HepG2 (cell line): ENCODE measurements at regions not wholly inside any gene's neighbourhood (a gene's known extent, or its start where the extent isn't known, plus 50 kb on each side); places are given as distances from the start of the nearest gene placed in this dataset.

ENCODE experiments used
- IRX3 ChIP-seq: sonication (generic); formaldehyde crosslinking; IDR thresholded peaks from 2 replicates; pipeline ENCODE4 v1.8.1; 2023; ENCODE audit warnings: mild to moderate bottlenecking, low read depth, missing genetic modification reagents, borderline replicate concordance
- JUNB ChIP-seq: sonication (generic); formaldehyde crosslinking; IDR thresholded peaks from 2 replicates; pipeline ENCODE4 v1.8.0; 2022; ENCODE audit warnings: missing genetic modification reagents, mild to moderate bottlenecking, borderline replicate concordance
- POLR2AphosphoS5 ChIP-seq: IDR thresholded peaks from 2 replicates; pipeline ENCODE4 v1.6.1; 2012; ENCODE audit warnings: low read depth, low read length
- SMARCC2 ChIP-seq: fragments of 450-650 bp; IDR thresholded peaks from 2 replicates; pipeline ENCODE4 v1.6.1; 2017; ENCODE audit warnings: antibody characterized with exemption, mild to moderate bottlenecking
- TRIM24 ChIP-seq: sonication (generic); formaldehyde crosslinking; IDR thresholded peaks from 2 replicates; pipeline ENCODE4 v1.8.0; 2022; ENCODE audit warnings: mild to moderate bottlenecking, missing genetic modification reagents
- ZNF777 ChIP-seq: sonication (generic); formaldehyde crosslinking; IDR thresholded peaks from 2 replicates; pipeline ENCODE4 v1.4.0; 2020; ENCODE audit warnings: missing genetic modification reagents
- TF ChIP-seq, protein P1 (sequence below): sonication (generic); formaldehyde crosslinking; IDR thresholded peaks from 2 replicates; pipeline ENCODE4 v1.5.0; 2020; ENCODE audit warnings: mild to moderate bottlenecking, missing genetic modification reagents
- TF ChIP-seq, protein P2 (sequence below): sonication (generic); formaldehyde crosslinking; IDR thresholded peaks from 2 replicates; pipeline ENCODE4 v1.5.0; 2020; ENCODE audit warnings: mild to moderate bottlenecking, missing genetic modification reagents, moderate library complexity

DNA sequence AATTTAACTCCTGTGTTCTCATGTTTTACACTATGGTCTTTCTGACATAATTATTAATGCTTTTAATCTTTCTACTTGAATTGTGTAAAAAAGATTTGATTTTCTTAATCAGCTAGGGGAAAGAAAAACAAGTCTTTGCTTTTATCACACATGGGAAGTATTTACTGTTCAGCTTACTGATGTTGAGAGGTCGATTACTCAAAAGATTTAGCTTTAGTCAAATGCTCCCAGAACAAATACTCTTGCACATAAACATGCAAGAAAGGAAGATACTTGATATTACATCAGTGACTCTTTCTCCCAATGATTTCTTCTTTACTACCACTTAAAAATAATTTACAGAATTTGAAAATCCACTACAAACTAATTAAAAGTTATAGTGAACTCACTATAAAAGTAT is 198.3 kb upstream of the FAT4 start:
- TF ChIP-seq TRIM24 (CRISPR knock-in tag) = no peak
- TF ChIP-seq JUNB (CRISPR knock-in tag) = no peak
- TF ChIP-seq, protein P1, sequence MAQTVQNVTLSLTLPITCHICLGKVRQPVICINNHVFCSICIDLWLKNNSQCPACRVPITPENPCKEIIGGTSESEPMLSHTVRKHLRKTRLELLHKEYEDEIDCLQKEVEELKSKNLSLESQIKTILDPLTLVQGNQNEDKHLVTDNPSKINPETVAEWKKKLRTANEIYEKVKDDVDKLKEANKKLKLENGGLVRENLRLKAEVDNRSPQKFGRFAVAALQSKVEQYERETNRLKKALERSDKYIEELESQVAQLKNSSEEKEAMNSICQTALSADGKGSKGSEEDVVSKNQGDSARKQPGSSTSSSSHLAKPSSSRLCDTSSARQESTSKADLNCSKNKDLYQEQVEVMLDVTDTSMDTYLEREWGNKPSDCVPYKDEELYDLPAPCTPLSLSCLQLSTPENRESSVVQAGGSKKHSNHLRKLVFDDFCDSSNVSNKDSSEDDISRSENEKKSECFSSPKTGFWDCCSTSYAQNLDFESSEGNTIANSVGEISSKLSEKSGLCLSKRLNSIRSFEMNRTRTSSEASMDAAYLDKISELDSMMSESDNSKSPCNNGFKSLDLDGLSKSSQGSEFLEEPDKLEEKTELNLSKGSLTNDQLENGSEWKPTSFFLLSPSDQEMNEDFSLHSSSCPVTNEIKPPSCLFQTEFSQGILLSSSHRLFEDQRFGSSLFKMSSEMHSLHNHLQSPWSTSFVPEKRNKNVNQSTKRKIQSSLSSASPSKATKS = no peak
- TF ChIP-seq POLR2AphosphoS5 = no peak
- TF ChIP-seq IRX3 (CRISPR knock-in tag) = no peak
- TF ChIP-seq SMARCC2 = no peak
- TF ChIP-seq, protein P2, sequence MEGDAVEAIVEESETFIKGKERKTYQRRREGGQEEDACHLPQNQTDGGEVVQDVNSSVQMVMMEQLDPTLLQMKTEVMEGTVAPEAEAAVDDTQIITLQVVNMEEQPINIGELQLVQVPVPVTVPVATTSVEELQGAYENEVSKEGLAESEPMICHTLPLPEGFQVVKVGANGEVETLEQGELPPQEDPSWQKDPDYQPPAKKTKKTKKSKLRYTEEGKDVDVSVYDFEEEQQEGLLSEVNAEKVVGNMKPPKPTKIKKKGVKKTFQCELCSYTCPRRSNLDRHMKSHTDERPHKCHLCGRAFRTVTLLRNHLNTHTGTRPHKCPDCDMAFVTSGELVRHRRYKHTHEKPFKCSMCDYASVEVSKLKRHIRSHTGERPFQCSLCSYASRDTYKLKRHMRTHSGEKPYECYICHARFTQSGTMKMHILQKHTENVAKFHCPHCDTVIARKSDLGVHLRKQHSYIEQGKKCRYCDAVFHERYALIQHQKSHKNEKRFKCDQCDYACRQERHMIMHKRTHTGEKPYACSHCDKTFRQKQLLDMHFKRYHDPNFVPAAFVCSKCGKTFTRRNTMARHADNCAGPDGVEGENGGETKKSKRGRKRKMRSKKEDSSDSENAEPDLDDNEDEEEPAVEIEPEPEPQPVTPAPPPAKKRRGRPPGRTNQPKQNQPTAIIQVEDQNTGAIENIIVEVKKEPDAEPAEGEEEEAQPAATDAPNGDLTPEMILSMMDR (CRISPR knock-in tag) = no peak
- TF ChIP-seq ZNF777 = no peak
